IPS-18a (cell line): ENCODE measurements at regions not wholly inside any gene's neighbourhood (a gene's known extent, or its start where the extent isn't known, plus 50 kb on each side); places are given as distances from the start of the nearest gene placed in this dataset.

Experiments used
- H3K27ac ChIP-seq: one replicate; pipeline ENCODE4 v1.5.1; 2013; ENCODE audit warnings: low read length
- H3K27me3 ChIP-seq: one replicate; pipeline ENCODE4 v1.6.1; 2013; ENCODE audit warnings: mild to moderate bottlenecking, low read length; ENCODE audit not compliant: control insufficient read depth, insufficient read depth
- H3K36me3 ChIP-seq: one replicate; pipeline ENCODE4 v1.6.1; 2013; ENCODE audit warnings: low read depth, low read length; ENCODE audit not compliant: control insufficient read depth
- H3K4me1 ChIP-seq: one replicate; pipeline ENCODE4 v1.6.1; 2013; ENCODE audit warnings: low read depth, low read length; ENCODE audit not compliant: control insufficient read depth
- H3K4me3 ChIP-seq: one replicate; pipeline ENCODE4 v1.5.1; 2013; ENCODE audit warnings: low read length
- H3K9ac ChIP-seq: one replicate; pipeline ENCODE4 v1.6.1; 2013; ENCODE audit warnings: mild to moderate bottlenecking, low read length, moderate library complexity
- H3K9me3 ChIP-seq: one replicate; pipeline ENCODE4 v1.6.1; 2013; ENCODE audit warnings: low read depth, low read length; ENCODE audit not compliant: control insufficient read depth

DNA sequence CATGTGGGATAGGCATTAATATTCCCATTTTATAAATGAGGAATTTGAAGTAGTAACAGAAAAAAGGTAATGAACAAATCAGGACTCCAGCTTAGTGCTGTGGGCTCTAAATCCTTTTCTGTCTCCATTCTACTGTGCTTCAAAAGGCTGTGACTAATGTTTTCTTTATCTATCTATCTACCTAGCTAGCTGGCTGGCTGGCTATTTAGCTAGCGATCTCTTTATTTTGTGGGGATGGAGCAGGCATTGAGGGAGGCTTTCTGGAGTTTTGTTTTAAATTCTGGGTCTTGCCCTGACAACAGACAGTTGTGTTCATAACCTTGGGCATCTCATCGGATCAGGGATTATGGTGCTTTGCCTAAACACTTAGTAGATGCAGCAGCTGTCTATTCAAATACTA lies 139.2 kb downstream of the SOX4 start:
- Histone ChIP-seq H3K9ac (no peak overlapping the region), H3K4me3 (no peak overlapping the region), H3K9me3 (no peaks in the 10 kb centered on the region), H3K27me3 (no peaks in the 10 kb centered on the region), H3K4me1 (peaks cover 54% of the 10 kb centered on the region), H3K36me3 (no peaks in the 10 kb centered on the region), H3K27ac (no peak overlapping the region)

DNA sequence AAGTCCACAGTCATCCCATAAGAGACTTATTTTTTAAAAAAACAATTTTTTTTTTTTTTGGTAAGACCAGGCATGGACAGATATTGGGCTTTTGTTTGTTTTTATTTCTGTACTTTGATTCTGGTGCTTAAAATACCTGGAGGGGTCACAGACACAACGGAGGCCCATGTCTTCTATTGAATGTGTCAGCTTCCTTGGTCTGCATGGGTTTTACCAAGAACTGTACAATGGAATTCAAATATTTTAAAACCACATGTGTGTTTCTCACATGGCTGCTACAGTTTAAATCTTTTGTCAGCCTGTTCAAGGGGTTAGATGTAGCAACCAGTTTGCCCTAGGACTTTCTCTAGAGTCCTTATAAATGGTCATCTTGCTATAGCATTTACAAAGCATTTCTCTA lies 139.8 kb downstream of the SOX4 start:
- Histone ChIP-seq H3K4me3 (no peak overlapping the region), H3K36me3 (no peaks in the 10 kb centered on the region), H3K9ac (no peak overlapping the region), H3K27ac (no peak overlapping the region), H3K27me3 (no peaks in the 10 kb centered on the region), H3K9me3 (no peaks in the 10 kb centered on the region), H3K4me1 (peaks cover 57% of the 10 kb centered on the region)

DNA sequence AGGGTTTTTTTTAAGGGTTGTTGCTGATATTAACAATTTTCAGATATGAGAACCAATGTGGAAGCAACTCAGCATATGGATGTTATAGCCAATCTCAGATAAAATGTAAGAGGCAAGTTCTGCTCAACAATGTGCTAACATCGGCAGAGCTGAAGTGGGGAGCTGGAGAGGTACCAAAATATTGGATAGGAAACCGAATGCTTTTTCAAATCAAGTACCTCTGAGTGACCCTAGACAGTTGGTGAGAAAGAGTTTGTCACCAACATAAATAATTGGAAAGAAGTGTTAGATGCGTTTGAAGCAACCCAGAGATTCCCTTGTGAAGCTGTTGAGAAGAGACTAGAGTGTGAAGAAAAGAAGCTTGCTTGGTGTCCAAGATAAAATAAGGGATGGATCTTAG lies 140.7 kb downstream of the SOX4 start:
- H3K36me3 ChIP-seq: no peaks in the 10 kb centered on the region
- H3K4me1 ChIP-seq: peaks cover 64% of the 10 kb centered on the region
- H3K9ac ChIP-seq: no peak overlapping the region
- H3K9me3 ChIP-seq: no peaks in the 10 kb centered on the region
- H3K27me3 ChIP-seq: no peaks in the 10 kb centered on the region
- no peak overlapping the region for H3K4me3 ChIP-seq
- no peak overlapping the region for H3K27ac ChIP-seq

DNA sequence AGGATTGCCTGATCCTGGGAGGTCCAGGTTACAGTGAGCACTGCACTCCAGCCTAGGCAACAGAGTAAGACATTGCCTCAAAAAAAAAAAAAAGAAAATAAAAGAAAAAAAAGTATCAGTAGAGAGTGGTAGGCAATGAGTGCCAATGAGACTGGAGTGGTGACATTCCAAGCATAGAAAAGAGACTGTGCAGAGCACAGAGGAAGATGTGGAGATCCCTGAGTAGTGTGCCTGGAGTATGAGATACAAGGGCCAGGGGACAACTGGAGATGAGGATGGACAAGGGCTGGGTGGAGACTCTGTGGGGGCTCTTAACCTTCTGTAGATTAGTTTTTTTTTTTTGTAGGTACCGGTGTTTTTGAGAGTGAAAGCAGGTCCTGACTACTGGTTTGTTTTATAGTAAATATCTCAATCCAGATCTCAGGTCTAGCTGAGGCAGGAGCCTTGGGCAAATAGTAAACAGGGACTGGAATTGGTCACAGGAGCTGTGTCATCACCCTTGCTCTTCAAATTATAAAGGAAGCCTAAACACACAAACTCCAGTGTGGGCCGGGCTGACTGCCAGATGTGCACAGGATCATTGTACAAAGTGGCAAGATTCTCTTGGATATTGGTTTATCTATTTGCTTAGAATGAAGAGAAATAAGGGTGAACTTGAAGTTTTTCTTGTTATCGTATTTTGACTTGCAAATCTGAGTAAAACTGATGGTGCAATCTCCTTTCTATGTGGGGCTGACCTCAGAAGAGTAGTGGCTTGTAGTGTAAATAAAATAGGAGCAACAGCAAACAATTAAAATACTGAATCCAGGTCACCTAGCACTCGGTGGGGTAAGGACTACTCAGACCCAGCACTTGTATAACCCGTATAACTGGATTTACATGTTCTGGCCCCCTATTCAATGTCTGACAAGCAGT lies 144.9 kb downstream of the SOX4 start:
- H3K9ac ChIP-seq: no peak overlapping the region
- H3K4me1 ChIP-seq: peaks cover 80% of the 10 kb centered on the region
- H3K9me3 ChIP-seq: no peaks in the 10 kb centered on the region
- no peaks in the 10 kb centered on the region for H3K36me3 ChIP-seq
- H3K27me3 ChIP-seq: no peaks in the 10 kb centered on the region
- H3K4me3 ChIP-seq: peak overlapping the region; percentile 0
- peak overlapping the region; percentile 27 for H3K27ac ChIP-seq

DNA sequence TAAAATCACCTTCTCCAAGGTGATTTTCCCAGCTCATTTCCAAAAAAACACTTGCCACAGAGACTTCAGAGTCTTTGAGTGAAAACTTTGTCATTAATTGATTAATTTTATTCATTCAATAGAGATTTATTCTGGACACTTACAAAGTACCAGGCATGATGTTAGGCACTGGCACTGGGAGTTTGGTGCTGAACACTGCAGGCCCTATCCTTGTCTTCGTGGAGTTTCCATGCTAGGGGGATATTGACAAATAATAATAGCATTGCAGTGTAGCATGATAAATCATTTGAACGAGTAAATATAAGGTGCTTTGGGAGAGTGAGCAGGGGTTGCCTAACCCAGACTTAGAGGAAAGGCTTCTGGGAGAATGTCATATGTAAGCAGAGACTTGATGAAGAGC lies 145.7 kb downstream of the SOX4 start:
- Histone ChIP-seq H3K36me3 (no peaks in the 10 kb centered on the region), H3K27ac (peak overlapping the region; percentile 4), H3K9me3 (no peaks in the 10 kb centered on the region), H3K9ac (no peak overlapping the region), H3K4me1 (peaks cover 72% of the 10 kb centered on the region), H3K4me3 (no peak overlapping the region), H3K27me3 (no peaks in the 10 kb centered on the region)

DNA sequence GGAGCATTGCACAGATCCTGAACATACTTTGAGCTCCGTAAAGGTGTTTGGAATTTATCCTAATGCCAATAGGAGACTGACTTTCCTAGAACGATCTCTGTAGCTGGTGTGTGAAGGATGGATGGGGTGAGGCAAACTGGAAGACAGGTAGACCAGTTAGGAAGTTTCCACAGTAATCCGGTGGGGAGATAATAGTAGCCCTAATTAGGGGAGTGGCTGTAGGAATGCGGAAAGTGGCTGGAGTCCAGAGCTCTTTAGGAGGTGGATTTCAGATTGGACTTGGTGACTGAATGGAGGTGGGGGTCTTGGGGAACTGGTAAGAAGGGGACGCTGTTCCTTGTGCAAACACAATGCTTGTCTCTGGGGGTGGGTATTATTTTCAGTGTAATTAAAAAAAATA lies 146.3 kb downstream of the SOX4 start:
- H3K9me3 ChIP-seq: no peaks in the 10 kb centered on the region
- H3K27ac ChIP-seq: peak overlapping the region; percentile 85
- peak overlapping the region; percentile 60 for H3K4me3 ChIP-seq
- H3K9ac ChIP-seq: peak overlapping the region; percentile 67
- H3K27me3 ChIP-seq: no peaks in the 10 kb centered on the region
- peaks cover 70% of the 10 kb centered on the region for H3K4me1 ChIP-seq
- no peaks in the 10 kb centered on the region for H3K36me3 ChIP-seq

DNA sequence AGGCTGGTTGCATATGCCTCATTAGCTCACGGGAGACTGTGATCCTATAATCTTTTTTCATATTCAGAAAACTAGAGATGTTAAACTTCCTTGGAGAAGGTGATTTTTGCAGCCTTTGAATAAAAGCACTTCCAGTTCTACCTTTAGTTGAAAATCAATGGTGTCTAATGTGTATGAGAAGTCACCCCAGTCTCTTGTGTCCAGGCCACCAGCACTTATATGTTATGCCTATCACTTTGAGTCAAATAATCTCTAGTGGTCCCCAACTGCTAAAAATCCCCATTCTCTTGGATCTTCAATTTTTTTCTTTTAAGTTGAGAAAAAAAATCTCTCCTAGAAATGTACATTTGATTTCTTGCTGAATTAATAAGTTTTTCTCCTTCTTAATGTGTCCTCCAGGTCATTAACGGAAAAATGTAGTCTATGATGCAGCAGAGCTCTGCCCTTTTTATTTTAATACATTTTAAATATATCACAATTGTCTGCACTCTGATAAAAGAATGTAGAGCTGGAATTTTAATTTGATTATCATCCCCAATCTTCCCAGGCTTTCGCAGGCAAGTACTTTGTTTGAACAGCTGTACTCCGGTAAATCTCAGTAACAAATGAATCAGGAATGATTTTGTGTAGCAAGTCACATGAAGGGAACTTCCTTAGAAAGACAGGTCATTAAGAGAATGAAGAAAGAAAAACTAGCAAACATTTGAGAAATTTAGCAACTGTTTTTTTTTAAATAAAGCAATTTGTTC lies 147.0 kb downstream of the SOX4 start:
- Histone ChIP-seq H3K27ac (peak overlapping the region; percentile 85), H3K27me3 (no peaks in the 10 kb centered on the region), H3K4me3 (peak overlapping the region; percentile 60), H3K9me3 (no peaks in the 10 kb centered on the region), H3K9ac (peak overlapping the region; percentile 67), H3K4me1 (peaks cover 70% of the 10 kb centered on the region), H3K36me3 (no peaks in the 10 kb centered on the region)

DNA sequence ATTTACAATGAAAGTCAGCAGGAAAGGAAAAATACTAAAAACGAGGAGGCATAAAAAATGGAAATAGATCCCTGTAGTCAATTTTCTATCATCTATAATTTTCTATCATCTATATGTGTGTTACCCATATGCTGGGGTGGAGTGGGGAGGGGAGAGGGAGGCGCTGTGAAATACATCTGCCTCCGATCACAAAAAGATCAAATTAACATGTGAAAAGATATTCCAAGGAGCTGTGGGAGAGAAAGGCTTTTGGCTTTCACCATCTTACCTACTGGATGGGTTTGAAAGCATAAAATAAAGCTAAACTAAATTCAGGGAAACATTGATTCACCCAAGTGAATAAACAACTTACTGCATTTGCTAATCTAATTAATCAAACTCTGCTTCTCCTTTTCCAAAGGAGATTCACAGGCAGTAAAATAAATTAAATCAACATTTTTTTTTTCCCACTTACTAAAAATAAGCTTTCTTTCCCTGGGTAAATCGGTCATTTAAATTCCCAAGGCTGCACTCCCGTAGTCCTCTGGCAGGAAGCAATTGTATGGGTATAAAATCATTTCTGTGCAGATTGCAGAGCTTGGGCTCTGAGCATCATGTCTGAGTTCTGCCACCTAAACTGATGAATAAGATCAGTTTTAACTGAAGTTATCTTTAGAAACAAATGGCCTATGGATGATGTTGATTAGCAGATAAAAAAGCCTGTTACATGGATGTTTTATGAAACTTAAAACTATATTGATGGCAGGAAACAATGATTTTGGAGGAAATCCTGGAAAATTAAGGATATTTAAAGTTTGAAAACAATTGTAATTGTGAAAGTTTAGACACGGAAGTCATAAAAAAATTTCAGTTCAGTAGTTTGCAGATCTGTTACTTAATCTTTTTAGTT lies 147.9 kb downstream of the SOX4 start:
- Histone ChIP-seq H3K4me3 (peak overlapping the region; percentile 60), H3K36me3 (no peaks in the 10 kb centered on the region), H3K27ac (peak overlapping the region; percentile 85), H3K9ac (peak overlapping the region; percentile 67), H3K4me1 (peaks cover 62% of the 10 kb centered on the region), H3K27me3 (no peaks in the 10 kb centered on the region), H3K9me3 (no peaks in the 10 kb centered on the region)

DNA sequence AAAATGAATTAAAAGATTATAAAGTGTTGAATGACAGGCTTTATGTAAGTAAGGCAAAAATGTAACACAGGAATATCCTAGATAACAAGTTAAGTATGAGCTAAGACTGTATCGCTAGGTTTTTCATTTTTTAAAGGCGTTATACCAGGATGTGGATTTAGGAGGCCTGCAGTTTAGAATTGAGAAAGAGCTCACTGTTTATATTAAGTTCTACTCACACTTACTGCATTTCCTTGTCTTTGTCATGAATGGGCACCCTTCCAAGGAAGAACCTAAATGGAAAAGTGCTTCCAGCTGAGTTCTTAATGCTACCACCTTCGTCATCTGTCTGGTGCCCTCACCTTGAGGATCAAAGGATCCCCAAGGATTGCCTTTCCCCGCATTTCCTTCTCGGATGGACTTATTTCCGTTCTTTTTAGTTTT lies 148.7 kb downstream of the SOX4 start:
- Histone ChIP-seq H3K9me3 (no peaks in the 10 kb centered on the region), H3K4me3 (peak overlapping the region; percentile 60), H3K36me3 (no peaks in the 10 kb centered on the region), H3K4me1 (peaks cover 62% of the 10 kb centered on the region), H3K27me3 (no peaks in the 10 kb centered on the region), H3K9ac (peak overlapping the region; percentile 67), H3K27ac (peak overlapping the region; percentile 85)

DNA sequence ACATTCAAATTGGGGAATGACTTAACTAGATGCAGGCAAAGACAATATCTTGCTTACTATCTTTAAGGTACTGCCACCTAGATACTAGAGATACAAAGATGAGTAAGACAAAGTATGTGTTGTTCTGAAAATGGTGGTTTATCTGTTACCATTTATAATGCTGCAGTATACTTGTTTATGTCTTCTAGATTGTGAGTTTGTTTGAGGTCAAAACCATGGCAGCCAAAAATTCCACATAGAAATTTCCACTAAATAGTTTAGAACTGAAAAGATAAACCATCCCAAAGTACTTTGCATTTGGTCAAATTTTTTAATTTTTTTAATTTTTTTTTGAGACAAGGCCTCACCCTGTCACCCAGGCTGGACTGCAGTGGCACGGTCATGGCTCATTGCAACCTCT lies 150.8 kb downstream of the SOX4 start:
- Histone ChIP-seq H3K27ac (no peak overlapping the region), H3K9me3 (no peaks in the 10 kb centered on the region), H3K4me3 (no peak overlapping the region), H3K36me3 (no peaks in the 10 kb centered on the region), H3K9ac (no peak overlapping the region), H3K4me1 (peaks cover 65% of the 10 kb centered on the region), H3K27me3 (no peaks in the 10 kb centered on the region)
